Tibial artery (tissue), 4 donors: ENCODE measurements at regions not wholly inside any gene's neighbourhood (a gene's known extent, or its start where the extent isn't known, plus 50 kb on each side); places are given as distances from the start of the nearest gene placed in this dataset.

Experiments used
- DNase-seq, 2 donors: peaks; one replicate each; pipeline ENCODE4 v3.0.0-alpha.2; 2019
- H3K27ac ChIP-seq, 2 donors: fragments of 200-600 bp; sonication (generic) in 1 of 2; 1 replicate in 1 of 2; 2 replicates in 1 of 2; pipeline ENCODE4 v1.5.1; 2018 to 2019; ENCODE audit warnings: mild to moderate bottlenecking in 1 of 2
- H3K27me3 ChIP-seq, 2 donors: fragments of 200-600 bp; sonication (generic) in 1 of 2; one replicate each; pipeline versions ENCODE4 v1.5.1 to v1.6.0; 2016 to 2019
- H3K36me3 ChIP-seq, 3 donors: fragments of 200-600 bp; sonication (generic) in 2 of 3; one replicate each; pipeline ENCODE4 v1.5.1; 2016 to 2019; ENCODE audit warnings: mild to moderate bottlenecking in 2 of 3
- H3K4me1 ChIP-seq, 4 donors: fragments of 200-600 bp; sonication (generic) in 2 of 4; 1 replicate in 3 of 4; 2 replicates in 1 of 4; pipeline ENCODE4 v1.5.1; 2016 to 2019
- H3K4me3 ChIP-seq, 2 donors: fragments of 200-600 bp; sonication (generic) in 1 of 2; 1 replicate in 1 of 2; 2 replicates in 1 of 2; pipeline ENCODE4 v1.5.1; 2018 to 2019; ENCODE audit warnings: mild to moderate bottlenecking in 2 of 2
- H3K9me3 ChIP-seq, 3 donors: fragments of 200-600 bp; sonication (generic) in 1 of 3; one replicate each; pipeline ENCODE4 v1.5.1; 2016 to 2019
- CTCF ChIP-seq, 2 experiments: fragments of 200-600 bp in 1 of 2; fragments of 450-650 bp in 1 of 2; IDR thresholded peaks; one replicate each; pipeline ENCODE4 v1.5.1; 2017 to 2019; ENCODE audit warnings: antibody characterized with exemption in 2 of 2, mild to moderate bottlenecking in 1 of 2, moderate library complexity in 1 of 2
- intact Hi-C: fragments of 100-400 bp; cut with DNase I; formaldehyde crosslinking; loops from one replicate; pipeline ENCODE4 v1.15.0; 2023; ENCODE audit warnings: low total_unique reads

- no peak for TF ChIP-seq CTCF (IDR thresholded peaks at IDR 0.05)
- Histone ChIP-seq H3K27me3 (no peaks in the 10 kb centered on the region), H3K4me3 (no peak overlapping the region), H3K9me3 (no peaks in the 10 kb centered on the region), H3K36me3 (no peaks in the 10 kb centered on the region), H3K4me1 (no peaks in the 10 kb centered on the region), H3K27ac (no peak overlapping the region)
- intact Hi-C loops, result no loop called here
- no peak for DNase-seq
Observed at GRCh38 chr2:64803776-64804175, 150.1 kb upstream of the SERTAD2 start.

- H3K9me3 ChIP-seq, result no peaks in the 10 kb centered on the region
- no peaks in the 10 kb centered on the region for H3K27me3 ChIP-seq
- H3K4me3 ChIP-seq, result no peak overlapping the region
- TF ChIP-seq CTCF (IDR thresholded peaks at IDR 0.05), result no peak
- H3K27ac ChIP-seq, result no peak overlapping the region
- no peak for DNase-seq
- intact Hi-C loops, result no loop called here
- no peaks in the 10 kb centered on the region for H3K36me3 ChIP-seq
- H3K4me1 ChIP-seq, result no peaks in the 10 kb centered on the region
Observed at GRCh38 chr2:64804651-64805050, 150.9 kb upstream of the SERTAD2 start.

GRCh38 chr2:64807417-64807816, 153.7 kb upstream of the SERTAD2 start:
- no peaks in the 10 kb centered on the region for H3K4me1 ChIP-seq
- peaks cover 0 to 6% (median 0%) of the 10 kb centered on the region in 3 donors for H3K9me3 ChIP-seq
- no peak overlapping the region for H3K27ac ChIP-seq
- no peak for TF ChIP-seq CTCF (IDR thresholded peaks at IDR 0.05)
- H3K27me3 ChIP-seq, result no peaks in the 10 kb centered on the region
- no peaks in the 10 kb centered on the region for H3K36me3 ChIP-seq
- no peak for DNase-seq
- intact Hi-C loops, result no loop called here
- H3K4me3 ChIP-seq, result no peak overlapping the region

GRCh38 chr2:64808092-64808491, 154.4 kb upstream of the SERTAD2 start:
- Histone ChIP-seq H3K4me1 (no peaks in the 10 kb centered on the region), H3K27ac (no peak overlapping the region), H3K4me3 (no peak overlapping the region), H3K9me3 (peaks cover 0 to 6% (median 0%) of the 10 kb centered on the region in 3 donors), H3K27me3 (no peaks in the 10 kb centered on the region), H3K36me3 (no peaks in the 10 kb centered on the region)
- intact Hi-C loops, result no loop called here
- no peak for DNase-seq
- TF ChIP-seq CTCF (IDR thresholded peaks at IDR 0.05), result no peak

- Histone ChIP-seq H3K4me1 (no peaks in the 10 kb centered on the region), H3K9me3 (peaks cover 0 to 6% (median 0%) of the 10 kb centered on the region in 3 donors), H3K27me3 (no peaks in the 10 kb centered on the region), H3K27ac (no peak overlapping the region), H3K4me3 (no peak overlapping the region), H3K36me3 (no peaks in the 10 kb centered on the region)
- intact Hi-C loops, result no loop called here
- no peak for DNase-seq
- no peak for TF ChIP-seq CTCF (IDR thresholded peaks at IDR 0.05)
Observed at GRCh38 chr2:64808754-64809153, 155.0 kb upstream of the SERTAD2 start.

- no peak overlapping the region for H3K4me3 ChIP-seq
- H3K27me3 ChIP-seq, result no peaks in the 10 kb centered on the region
- intact Hi-C loops, result no loop called here
- H3K9me3 ChIP-seq, result peaks cover 0 to 6% (median 0%) of the 10 kb centered on the region in 3 donors
- no peak overlapping the region for H3K27ac ChIP-seq
- no peaks in the 10 kb centered on the region for H3K4me1 ChIP-seq
- no peak for TF ChIP-seq CTCF (IDR thresholded peaks at IDR 0.05)
- H3K36me3 ChIP-seq, result no peaks in the 10 kb centered on the region
- no peak for DNase-seq
Observed at GRCh38 chr2:64809216-64809615, 155.5 kb upstream of the SERTAD2 start.
